ENCODE measurements at regions not wholly inside any gene's neighbourhood (a gene's known extent, or its start where the extent isn't known, plus 50 kb on each side); places are given as distances from the start of the nearest gene placed in this dataset.

DNA sequence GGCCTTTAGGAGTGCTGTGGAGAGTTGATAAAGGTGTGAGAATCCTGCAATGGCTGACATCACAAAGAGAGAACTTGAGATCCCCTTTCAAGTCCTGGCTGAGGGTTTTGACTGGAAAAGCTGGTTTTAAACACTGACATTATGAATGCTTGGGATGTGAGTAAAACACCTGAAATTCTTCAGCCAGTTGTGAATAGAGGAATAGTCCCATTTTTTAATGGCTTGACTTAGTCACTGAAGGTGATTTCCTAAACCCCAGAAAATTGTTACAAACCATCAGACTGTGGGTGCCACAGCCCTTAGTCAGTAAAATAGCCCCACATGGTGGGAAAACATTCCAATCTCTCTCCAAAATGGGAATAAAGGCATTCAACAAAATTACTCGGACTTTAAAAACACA lies 107.7 kb upstream of the LMO4 start:
- TF ChIP-seq, protein P1, sequence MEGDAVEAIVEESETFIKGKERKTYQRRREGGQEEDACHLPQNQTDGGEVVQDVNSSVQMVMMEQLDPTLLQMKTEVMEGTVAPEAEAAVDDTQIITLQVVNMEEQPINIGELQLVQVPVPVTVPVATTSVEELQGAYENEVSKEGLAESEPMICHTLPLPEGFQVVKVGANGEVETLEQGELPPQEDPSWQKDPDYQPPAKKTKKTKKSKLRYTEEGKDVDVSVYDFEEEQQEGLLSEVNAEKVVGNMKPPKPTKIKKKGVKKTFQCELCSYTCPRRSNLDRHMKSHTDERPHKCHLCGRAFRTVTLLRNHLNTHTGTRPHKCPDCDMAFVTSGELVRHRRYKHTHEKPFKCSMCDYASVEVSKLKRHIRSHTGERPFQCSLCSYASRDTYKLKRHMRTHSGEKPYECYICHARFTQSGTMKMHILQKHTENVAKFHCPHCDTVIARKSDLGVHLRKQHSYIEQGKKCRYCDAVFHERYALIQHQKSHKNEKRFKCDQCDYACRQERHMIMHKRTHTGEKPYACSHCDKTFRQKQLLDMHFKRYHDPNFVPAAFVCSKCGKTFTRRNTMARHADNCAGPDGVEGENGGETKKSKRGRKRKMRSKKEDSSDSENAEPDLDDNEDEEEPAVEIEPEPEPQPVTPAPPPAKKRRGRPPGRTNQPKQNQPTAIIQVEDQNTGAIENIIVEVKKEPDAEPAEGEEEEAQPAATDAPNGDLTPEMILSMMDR (IDR thresholded peaks at IDR 0.05) = no peak
- no peak for TF ChIP-seq POLR2A (IDR thresholded peaks at IDR 0.05)
- no peak for TF ChIP-seq EP300 (IDR thresholded peaks at IDR 0.05)
- no peak for TF ChIP-seq POLR2AphosphoS5 (IDR thresholded peaks at IDR 0.05)
